Adrenal gland (tissue), 5 donors: ENCODE measurements at regions not wholly inside any gene's neighbourhood (a gene's known extent, or its start where the extent isn't known, plus 50 kb on each side); places are given as distances from the start of the nearest gene placed in this dataset.
"Not testable (repeated sequence)": the region's sequence is repeated elsewhere in the genome, so short reads cannot be mapped to it uniquely, and the experiment has no call there.

ENCODE experiments used
- CTCF ChIP-seq, 6 experiments: fragments of 450-650 bp in 4 of 6; fragments of 200-600 bp in 2 of 6; sonication (generic) in 1 of 6; IDR thresholded peaks; 1 replicate in 5 of 6; 2 replicates in 1 of 6; pipeline versions ENCODE4 v1.5.1 to v1.8.0; 2016 to 2021; ENCODE audit warnings: antibody characterized with exemption in 6 of 6, mild to moderate bottlenecking in 2 of 6, moderate library complexity in 1 of 6
- POLR2A ChIP-seq, 2 donors: fragments of 450-650 bp; IDR thresholded peaks; one replicate each; pipeline ENCODE4 v1.6.1; 2017; ENCODE audit warnings: antibody characterized with exemption in 2 of 2, mild to moderate bottlenecking in 2 of 2, moderate library complexity in 1 of 2
- donor health status: DM: no; HTN: no; CAD: no.

GRCh38 chr16:29297144-29297808 is 109.2 kb downstream of the NPIPB11 start:
- not testable (repeated sequence) for TF ChIP-seq CTCF, POLR2A (IDR thresholded peaks at IDR 0.05)
